NCI-H748 treated with DMSO at 0.1 percent for 48 hours (cell line): ENCODE measurements at regions not wholly inside any gene's neighbourhood (a gene's known extent, or its start where the extent isn't known, plus 50 kb on each side); places are given as distances from the start of the nearest gene placed in this dataset.
A peak's percentile ranks its signal among the peaks of the same experiment; 100 is the strongest.
"Not testable (repeated sequence)": the region's sequence is repeated elsewhere in the genome, so short reads cannot be mapped to it uniquely, and the experiment has no call there.

Source experiments
- DNase-seq: peaks from one replicate; lab custom pipeline; 2025; lab: John Stamatoyannopoulos, UW

GRCh38 chr17:5898406-5898805 lies 171.8 kb upstream of the WSCD1 start:
- no peak for DNase-seq

GRCh38 chr17:5899496-5900195 lies 170.5 kb upstream of the WSCD1 start:
- no peak for DNase-seq

DNA sequence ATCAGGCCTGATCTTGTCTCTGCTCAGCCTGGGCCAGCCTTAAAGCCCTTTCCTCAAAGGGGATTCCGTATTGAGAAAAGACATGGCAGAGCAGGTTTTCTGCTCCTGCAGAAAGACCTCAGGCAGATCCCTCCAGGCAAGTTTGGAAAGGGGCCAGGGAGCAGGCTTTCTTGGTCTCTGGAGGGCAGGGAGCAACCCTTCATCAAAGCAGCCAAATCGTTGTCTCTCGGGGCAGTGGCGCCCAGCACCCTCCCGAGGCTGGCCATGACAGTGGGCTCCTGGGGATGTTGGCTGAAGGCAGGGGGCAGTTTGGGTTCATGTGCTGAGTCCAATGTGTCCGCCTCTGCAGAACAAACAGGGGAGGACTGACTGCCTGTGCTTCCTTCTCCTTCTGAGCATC lies 168.4 kb upstream of the WSCD1 start:
- DNase-seq = no peak

DNA sequence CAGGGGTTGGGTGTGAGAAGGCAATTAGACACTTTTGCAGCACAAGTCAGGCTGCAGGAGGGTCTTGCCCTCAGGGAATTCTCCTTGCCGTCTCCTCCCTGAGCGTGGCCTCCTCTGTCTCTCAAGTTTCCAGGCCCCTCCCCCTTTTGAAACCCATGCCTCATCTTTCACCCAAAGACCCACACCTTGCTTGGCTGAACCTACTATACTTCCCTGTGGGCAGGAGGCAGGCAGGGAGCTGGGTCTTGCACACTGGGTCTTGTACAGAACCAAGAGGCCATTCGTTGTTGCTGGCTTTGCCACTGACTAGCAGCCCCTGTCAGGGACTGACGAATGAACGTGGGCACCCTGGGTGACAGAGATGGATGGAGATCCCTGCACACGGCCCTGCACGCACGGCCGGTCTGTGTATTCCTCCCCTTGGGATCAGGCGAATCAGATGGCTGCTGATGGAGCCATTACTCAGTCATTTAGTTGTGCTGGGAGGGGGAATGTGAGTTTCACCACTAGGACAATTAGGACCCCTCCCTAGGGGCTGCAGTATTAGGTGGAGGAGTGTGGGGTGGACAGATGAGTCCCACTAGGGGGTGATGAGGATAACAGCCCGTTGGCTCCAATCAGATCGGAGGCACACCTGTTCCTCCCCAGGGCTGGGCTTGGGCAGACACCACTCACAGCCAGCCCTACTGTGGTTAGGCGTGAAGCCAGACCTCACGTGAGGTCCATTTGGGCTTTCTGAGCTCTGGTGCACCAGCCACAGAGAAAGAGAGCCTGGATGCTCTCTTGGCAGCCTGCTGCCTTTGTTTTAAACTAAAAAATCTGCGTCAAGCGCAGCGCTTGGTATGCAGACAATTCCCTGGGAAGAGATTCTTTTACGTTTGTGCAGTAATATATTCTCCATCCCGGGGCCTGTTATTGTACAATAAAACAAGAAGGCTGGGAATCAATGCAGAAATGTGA lies 167.7 kb upstream of the WSCD1 start:
- no peak for DNase-seq

DNA sequence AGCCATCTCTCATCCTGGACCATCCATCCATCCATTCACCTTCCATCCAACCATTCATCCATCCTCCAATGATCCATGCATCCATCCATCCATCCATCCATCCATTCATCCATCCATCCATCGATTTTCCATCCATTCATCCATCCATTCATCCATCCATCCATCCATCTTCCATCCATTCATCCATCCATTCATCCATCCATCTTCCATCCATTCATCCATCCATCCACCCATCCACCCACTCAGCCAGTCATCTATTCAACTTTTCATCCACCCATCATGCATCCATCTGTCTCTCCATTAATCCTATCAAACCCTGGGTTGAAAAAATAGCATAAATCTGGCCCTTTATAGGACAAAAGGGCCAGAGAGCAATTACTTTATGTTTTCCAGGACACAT lies 158.3 kb upstream of the WSCD1 start:
- no peak for DNase-seq

DNA sequence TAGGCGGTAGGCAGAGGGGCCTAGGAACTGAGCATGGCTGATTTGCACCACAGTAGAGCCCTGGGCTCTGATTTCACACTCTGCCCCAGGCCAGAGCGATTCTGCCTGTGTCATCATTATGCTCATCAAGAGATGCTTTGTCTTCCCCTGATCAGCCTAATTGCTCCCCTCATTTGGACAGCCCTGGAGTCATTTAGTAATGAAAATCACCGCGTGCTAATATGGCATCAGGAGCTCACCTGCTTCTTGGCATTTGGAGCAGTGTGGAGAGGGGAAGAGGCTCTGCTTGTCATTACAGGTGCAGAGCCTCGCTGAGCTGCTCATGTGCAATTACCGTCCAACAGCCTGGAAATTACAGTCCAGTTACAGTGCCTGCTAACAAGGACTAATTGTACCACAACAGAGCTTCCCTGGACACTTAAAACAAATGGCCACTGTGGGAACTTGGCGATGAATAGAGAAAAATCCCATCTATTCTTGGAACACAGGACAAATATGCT lies 157.1 kb upstream of the WSCD1 start:
- DNase-seq = no peak

DNA sequence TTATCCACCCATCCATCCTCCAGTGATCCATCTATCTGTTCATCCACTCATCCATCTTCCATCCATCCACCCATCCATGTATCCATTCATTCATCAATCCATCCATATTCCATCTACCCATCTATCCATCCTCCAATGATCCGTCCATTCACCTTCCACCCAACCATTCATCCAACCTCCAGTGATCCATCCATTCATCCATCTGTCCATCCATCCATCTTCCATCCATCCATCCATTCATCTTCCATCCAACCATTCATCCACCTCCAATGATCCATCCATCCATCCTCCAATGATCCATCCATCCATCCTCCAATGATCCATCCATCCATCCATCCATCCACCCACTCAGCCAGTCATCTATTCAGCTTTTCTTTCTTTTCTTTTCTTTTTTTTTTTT lies 156.5 kb upstream of the WSCD1 start:
- no peak for DNase-seq

DNA sequence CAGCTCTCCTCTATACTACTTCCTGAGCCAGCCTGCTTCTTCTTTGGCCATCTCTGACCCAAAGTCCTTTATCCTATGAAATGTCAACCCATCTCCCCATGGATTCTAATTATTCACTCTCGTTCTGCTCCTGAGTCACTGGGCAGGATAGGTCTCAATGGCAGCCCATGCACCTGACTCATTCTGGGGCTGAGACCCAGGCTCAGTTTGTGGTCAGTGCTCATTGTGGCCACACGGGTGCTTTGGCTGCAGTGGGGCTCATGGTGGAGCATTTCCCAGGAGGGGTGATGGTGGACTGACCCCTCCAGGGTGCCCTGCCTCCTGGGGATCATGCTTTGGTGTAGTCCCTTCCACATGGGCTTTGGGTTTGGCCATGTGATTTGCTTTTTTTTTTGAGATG lies 154.8 kb upstream of the WSCD1 start:
- no peak for DNase-seq

DNA sequence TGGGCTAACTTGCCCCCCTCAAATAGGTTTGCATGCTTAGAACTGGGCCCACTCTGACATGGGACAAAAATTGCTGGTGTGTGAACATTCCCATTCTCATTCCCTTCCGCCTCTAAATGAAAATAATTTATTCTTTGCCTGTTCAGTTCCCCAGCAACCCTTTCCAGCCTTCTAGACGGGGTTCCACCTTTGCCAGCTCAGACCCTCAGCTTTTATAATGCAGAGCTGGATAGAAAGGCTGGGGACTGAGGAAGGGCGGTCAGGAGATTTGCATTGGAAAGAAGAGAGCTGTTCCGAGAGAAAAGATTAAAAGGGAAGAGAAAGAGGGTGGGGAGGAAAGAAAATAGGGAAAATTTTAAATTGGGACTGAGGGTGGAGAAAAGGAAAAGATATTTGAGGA lies 151.1 kb upstream of the WSCD1 start:
- DNase-seq = no peak

- no peak for DNase-seq
Observed at GRCh38 chr17:5921512-5922282, 148.5 kb upstream of the WSCD1 start.

DNA sequence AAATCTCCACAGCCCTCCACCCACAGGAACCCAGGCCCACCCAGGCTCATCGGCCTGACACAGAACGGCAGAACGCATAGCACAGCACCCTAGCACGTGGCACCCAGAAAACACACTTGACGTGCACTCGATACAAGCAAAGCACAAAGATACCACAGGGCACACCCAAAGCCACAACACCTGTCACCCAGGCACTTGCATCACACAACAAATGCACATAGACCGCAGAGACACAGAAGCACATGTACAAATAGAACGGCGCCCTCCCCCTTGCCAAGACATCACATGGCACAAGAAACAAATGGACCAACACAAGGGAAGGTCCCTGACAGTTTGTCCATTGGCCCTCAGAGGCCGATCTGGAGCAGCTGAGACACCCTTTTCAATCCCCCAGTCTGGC lies 147.7 kb upstream of the WSCD1 start:
- DNase-seq = no peak

- DNase-seq = no peak
Observed at GRCh38 chr17:5929721-5930120, 140.5 kb upstream of the WSCD1 start.

DNA sequence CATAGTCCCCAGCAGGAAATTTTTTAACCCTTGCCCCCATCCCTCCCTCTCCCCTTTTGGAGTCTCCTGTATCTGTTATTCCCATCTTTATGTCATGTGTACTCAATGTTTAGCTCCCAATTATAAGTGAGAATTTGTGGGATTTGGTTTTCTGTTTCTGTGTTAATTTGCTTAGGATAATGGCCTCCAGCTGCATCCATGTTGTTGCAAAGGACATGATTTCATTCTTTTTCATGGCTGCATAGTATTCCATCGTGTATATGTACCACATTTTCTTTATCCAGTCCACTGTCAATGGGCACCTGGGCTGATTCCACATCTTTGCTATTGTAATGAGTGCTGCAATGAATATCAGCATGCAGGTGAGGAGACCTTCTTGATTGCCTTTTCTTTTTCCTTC lies 139.6 kb upstream of the WSCD1 start:
- not testable (repeated sequence) for DNase-seq

- DNase-seq = peak; percentile 52
Observed at GRCh38 chr17:5931616-5932015, 138.6 kb upstream of the WSCD1 start.

DNA sequence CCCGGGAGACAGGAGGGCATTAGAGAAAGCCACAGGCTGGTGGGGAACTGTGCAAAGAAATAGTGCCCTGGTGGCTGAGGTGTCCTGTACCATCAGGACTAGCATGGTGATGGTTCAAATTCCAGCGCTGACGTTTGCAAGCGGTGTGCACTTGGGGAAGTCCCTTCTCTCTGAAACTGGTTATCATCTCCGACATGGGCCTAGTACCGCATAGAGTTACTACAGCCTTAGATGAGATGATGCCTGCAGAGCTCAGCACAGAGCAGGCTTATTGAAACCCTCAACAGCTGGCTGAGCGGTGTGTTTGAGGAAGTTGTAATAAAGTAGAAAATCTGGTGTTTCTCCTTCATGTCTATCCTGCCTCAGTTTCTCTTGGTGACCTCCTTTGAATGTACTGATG lies 136.7 kb upstream of the WSCD1 start:
- no peak for DNase-seq

DNA sequence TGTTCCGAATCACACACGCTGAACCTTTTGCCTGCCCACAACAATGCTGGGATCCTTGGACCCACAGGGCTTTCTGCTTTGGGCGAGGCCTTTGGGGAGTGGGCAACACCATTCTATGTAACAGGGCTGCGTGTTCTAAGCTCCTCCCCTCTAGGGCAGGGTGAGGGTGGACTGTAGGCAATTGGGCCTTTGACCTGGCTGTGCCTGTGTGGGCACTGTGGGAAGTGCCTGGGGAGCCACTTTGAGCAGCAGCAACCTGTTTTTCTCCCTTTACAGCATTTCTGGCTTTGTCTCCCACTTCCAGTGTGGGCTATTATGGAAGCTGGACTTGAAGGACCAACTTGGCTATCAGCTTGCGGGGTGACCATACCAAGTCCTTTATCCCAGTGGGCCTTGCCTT lies 128.9 kb upstream of the WSCD1 start:
- DNase-seq = no peak

DNA sequence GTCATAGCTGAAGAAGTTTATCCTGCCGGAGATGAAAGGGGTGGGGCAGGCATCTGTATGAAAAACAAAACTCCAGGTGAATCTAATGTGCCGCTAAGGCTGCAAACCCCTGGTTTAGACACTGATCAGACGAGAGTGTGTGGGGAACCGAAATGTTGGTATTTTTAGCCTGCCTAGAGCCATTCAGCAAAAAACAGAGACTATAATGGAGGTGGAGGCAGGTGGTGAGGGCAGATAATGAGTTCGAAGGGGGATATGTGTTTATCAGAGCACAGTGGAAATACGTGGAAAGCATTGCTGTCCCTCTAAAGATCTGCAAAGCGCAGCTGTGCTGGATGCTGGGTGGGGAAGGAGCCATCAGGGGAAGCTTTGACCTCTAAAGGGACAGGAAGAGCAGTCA lies 127.5 kb upstream of the WSCD1 start:
- peak; percentile 34 for DNase-seq

- DNase-seq = no peak
Observed at GRCh38 chr17:5943232-5943631, 126.9 kb upstream of the WSCD1 start.

- DNase-seq = peak; percentile 97
Observed at GRCh38 chr17:5943982-5944381, 126.2 kb upstream of the WSCD1 start.

- DNase-seq = no peak
Observed at GRCh38 chr17:5947701-5948180, 122.4 kb upstream of the WSCD1 start.

- DNase-seq = no peak
Observed at GRCh38 chr17:5948811-5949210, 121.4 kb upstream of the WSCD1 start.

DNA sequence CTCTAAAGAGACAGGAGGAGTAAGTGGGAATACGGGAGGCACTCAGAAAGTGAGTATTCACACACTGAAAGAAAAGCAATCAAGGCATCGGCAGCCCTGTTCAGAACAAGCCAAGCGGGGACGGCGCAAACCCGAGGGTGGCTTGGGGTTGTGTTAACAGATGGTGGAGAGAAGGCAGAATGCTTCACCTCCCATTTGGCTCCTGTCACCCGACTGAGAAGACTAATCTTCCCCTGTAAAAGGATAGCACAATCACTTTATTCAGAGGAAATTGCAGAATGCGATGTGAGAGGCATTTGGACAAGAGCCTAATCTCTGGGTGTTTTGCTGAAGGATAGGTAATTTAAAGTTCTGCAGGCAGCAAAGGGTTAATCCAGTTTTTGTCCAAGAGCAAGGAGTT lies 119.3 kb upstream of the WSCD1 start:
- no peak for DNase-seq
